CD4-positive, CD25-positive, alpha-beta regulatory T cell (primary cell): ENCODE measurements at regions not wholly inside any gene's neighbourhood (a gene's known extent, or its start where the extent isn't known, plus 50 kb on each side); places are given as distances from the start of the nearest gene placed in this dataset.

ENCODE experiments used
- ATAC-seq, 2 donors: fragments of 150-1000 bp; cut with Tn5 transposase; one replicate each; pipeline ENCODE4 v1.10.0; 2021; ENCODE audit warnings: low read depth in 2 of 2, moderate number of reproducible peaks in 2 of 2, moderate library complexity in 1 of 2
- DNase-seq, 3 donors: peaks; one replicate each; pipeline versions ENCODE4 v3.0.0 to v3.0.0-alpha.2; 2012 to 2022; ENCODE audit warnings: mixed read lengths in 1 of 3
- H3K27ac ChIP-seq: one replicate; pipeline ENCODE4 v1.7.0; 2013; ENCODE audit warnings: mild to moderate bottlenecking, low read length; ENCODE audit not compliant: insufficient read depth, poor library complexity, severe bottlenecking
- H3K27me3 ChIP-seq: one replicate; pipeline ENCODE4 v1.7.0; 2013; ENCODE audit warnings: low read length; ENCODE audit not compliant: control insufficient read depth, insufficient read depth
- H3K36me3 ChIP-seq: one replicate; pipeline ENCODE4 v1.7.0; 2013; ENCODE audit warnings: mild to moderate bottlenecking, low read length, moderate library complexity; ENCODE audit not compliant: control insufficient read depth, insufficient read depth
- H3K4me1 ChIP-seq: 2 replicates; pipeline ENCODE4 v1.7.0; 2013; ENCODE audit warnings: mild to moderate bottlenecking, low read length; ENCODE audit not compliant: insufficient read depth, control insufficient read depth, poor library complexity, severe bottlenecking
- H3K4me3 ChIP-seq: one replicate; pipeline ENCODE4 v1.7.0; 2013; ENCODE audit warnings: low read depth, mild to moderate bottlenecking, low read length, moderate library complexity
- H3K9me3 ChIP-seq, 2 experiments: 1 replicate in 1 of 2; 2 replicates in 1 of 2; pipeline ENCODE4 v1.7.0; 2013; ENCODE audit warnings: low read length in 2 of 2, mild to moderate bottlenecking in 1 of 2, moderate library complexity in 1 of 2; ENCODE audit not compliant: control insufficient read depth in 2 of 2
- H3K27ac Mint-ChIP-seq, 3 donors: one replicate each; pipeline ENCODE4 v1.8.0; 2020 to 2022; ENCODE audit warnings: mild to moderate bottlenecking in 3 of 3, mixed read lengths in 3 of 3, moderate library complexity in 2 of 3
- H3K27me3 Mint-ChIP-seq: one replicate; pipeline ENCODE4 v1.8.0; 2022; ENCODE audit warnings: mild to moderate bottlenecking, mixed read lengths
- H3K36me3 Mint-ChIP-seq: one replicate; pipeline ENCODE4 v1.8.0; 2020; ENCODE audit warnings: mixed read lengths
- H3K4me1 Mint-ChIP-seq, 4 donors: one replicate each; pipeline ENCODE4 v1.8.0; 2020 to 2022; ENCODE audit warnings: mixed read lengths in 4 of 4, mild to moderate bottlenecking in 1 of 4
- H3K4me3 Mint-ChIP-seq, 4 donors: one replicate each; pipeline ENCODE4 v1.8.0; 2020 to 2022; ENCODE audit warnings: mild to moderate bottlenecking in 4 of 4, mixed read lengths in 4 of 4, moderate library complexity in 3 of 4
- H3K9me3 Mint-ChIP-seq, 7 donors: one replicate each; pipeline ENCODE4 v1.8.0; 2020 to 2022; ENCODE audit warnings: mixed read lengths in 7 of 7, mild to moderate bottlenecking in 3 of 7, moderate library complexity in 2 of 7

GRCh38 chr13:44664308-44664707 lies 88.2 kb upstream of the TSC22D1 start:
- peaks cover 4% of the 10 kb centered on the region for H3K27me3 Mint-ChIP-seq
- H3K4me3 ChIP-seq = no peak overlapping the region
- no peak overlapping the region for H3K27ac Mint-ChIP-seq
- H3K4me1 Mint-ChIP-seq = no peaks in the 10 kb centered on the region
- H3K4me3 Mint-ChIP-seq = no peak overlapping the region
- DNase-seq (no peak), ATAC-seq (no peak)
- no peaks in the 10 kb centered on the region for H3K36me3 Mint-ChIP-seq
- peaks cover 0 to 3% (median 0%) of the 10 kb centered on the region in 7 donors for H3K9me3 Mint-ChIP-seq
- no peak overlapping the region for H3K27ac ChIP-seq
- H3K9me3 ChIP-seq = no peaks in the 10 kb centered on the region
- H3K27me3 ChIP-seq = peaks cover 9% of the 10 kb centered on the region
- H3K36me3 ChIP-seq = no peaks in the 10 kb centered on the region
- H3K4me1 ChIP-seq = no peaks in the 10 kb centered on the region

DNA sequence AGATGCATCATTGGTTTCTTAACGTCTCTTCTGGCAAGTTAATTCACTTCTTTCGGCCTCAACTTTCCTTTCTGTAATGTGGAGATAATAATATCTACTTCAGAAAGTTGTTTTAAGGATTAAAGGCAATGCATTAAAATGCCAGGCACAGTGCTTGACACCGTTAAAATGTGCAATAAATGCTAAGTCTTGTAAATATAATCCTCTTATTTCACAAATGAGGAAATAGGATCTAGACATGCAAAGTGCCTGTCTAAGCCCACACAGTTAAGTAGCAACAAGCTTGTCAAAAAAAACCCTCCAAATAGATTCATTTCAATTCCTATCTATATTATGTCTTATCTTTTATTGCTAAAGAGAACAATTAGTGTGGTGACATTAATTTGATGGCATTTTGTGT lies 86.4 kb upstream of the TSC22D1 start:
- Histone ChIP-seq H3K9me3 (no peaks in the 10 kb centered on the region), H3K4me3 (no peak overlapping the region), H3K27me3 (peaks cover 9% of the 10 kb centered on the region), H3K27ac (no peak overlapping the region), H3K4me1 (no peaks in the 10 kb centered on the region), H3K36me3 (no peaks in the 10 kb centered on the region)
- H3K4me3 Mint-ChIP-seq = no peak overlapping the region
- peaks cover 9% of the 10 kb centered on the region for H3K27me3 Mint-ChIP-seq
- peaks cover 0 to 3% (median 0%) of the 10 kb centered on the region in 7 donors for H3K9me3 Mint-ChIP-seq
- H3K27ac Mint-ChIP-seq = no peak overlapping the region
- no peaks in the 10 kb centered on the region for H3K36me3 Mint-ChIP-seq
- no peak for DNase-seq
- H3K4me1 Mint-ChIP-seq = no peaks in the 10 kb centered on the region
- no peak for ATAC-seq

DNA sequence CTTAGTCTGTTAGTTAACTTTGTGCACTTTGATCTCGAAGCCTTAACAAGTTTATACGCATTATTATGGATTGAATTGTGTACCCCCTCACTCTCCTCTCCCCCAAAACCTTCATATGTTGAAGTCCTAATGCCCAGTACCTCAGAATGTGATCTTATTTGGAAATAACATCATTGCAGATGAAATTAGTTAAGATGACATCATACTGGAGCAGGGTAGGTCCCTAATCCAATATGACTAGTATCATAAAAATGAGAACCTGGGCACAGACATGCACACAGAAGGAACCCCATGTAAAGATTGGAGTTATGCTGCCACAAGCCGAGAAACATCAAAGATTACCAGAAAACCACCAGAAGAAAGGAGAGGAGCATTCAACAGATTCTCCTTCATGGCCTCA lies 85.8 kb upstream of the TSC22D1 start:
- H3K4me1 Mint-ChIP-seq = no peaks in the 10 kb centered on the region
- peaks cover 0 to 3% (median 0%) of the 10 kb centered on the region in 7 donors for H3K9me3 Mint-ChIP-seq
- no peak overlapping the region for H3K27ac Mint-ChIP-seq
- no peaks in the 10 kb centered on the region for H3K9me3 ChIP-seq
- no peaks in the 10 kb centered on the region for H3K36me3 ChIP-seq
- DNase-seq (no peak), ATAC-seq (no peak)
- H3K27me3 ChIP-seq = peaks cover 7% of the 10 kb centered on the region
- no peaks in the 10 kb centered on the region for H3K4me1 ChIP-seq
- H3K27me3 Mint-ChIP-seq = peaks cover 9% of the 10 kb centered on the region
- no peak overlapping the region for H3K4me3 ChIP-seq
- no peak overlapping the region for H3K27ac ChIP-seq
- no peak overlapping the region for H3K4me3 Mint-ChIP-seq
- no peaks in the 10 kb centered on the region for H3K36me3 Mint-ChIP-seq

GRCh38 chr13:44660050-44660449 lies 83.9 kb upstream of the TSC22D1 start:
- Mint-ChIP-seq H3K4me1 (no peaks in the 10 kb centered on the region), H3K9me3 (peaks cover 0 to 3% (median 0%) of the 10 kb centered on the region in 7 donors), H3K27ac (no peak overlapping the region), H3K27me3 (peaks cover 5% of the 10 kb centered on the region), H3K4me3 (no peak overlapping the region), H3K36me3 (no peaks in the 10 kb centered on the region)
- Histone ChIP-seq H3K4me3 (no peak overlapping the region), H3K4me1 (no peaks in the 10 kb centered on the region), H3K27ac (no peak overlapping the region), H3K9me3 (no peaks in the 10 kb centered on the region), H3K36me3 (no peaks in the 10 kb centered on the region), H3K27me3 (peaks cover 7% of the 10 kb centered on the region)
- DNase-seq (no peak), ATAC-seq (no peak)

DNA sequence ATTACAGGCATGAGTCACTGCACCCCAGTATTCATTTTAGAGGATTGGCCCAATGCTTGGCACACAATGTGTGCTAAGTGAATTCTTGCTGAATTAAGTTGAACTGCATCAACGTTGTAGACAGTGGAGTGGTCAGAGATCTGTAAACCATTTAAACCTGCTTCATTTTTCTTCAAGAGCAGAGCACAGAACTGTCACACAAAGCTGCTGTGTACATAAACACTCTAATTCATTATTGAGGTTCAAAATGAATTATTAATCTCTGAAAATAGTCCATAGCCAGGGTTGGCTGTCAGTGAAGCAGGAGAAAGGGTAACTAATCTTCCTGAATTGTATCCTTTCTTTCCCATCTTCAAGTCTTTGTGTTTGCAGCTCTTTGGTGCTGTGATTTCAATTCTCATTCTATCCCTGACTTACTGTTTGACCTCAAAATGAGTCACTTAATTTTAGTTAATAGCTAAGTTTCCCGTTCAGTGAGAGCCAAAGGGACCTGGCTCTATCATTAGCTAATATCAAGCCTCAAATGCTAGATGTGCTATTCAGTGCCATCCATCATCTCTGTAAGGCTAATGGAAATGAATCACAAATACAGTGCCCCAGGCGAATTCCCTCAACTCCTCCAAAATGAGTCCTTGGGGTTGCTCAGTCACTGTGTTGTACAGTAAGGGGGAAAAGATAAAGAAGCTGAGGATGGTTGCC lies 77.0 kb upstream of the TSC22D1 start:
- no peaks in the 10 kb centered on the region for H3K36me3 Mint-ChIP-seq
- H3K27ac Mint-ChIP-seq = no peak overlapping the region
- no peaks in the 10 kb centered on the region for H3K36me3 ChIP-seq
- no peaks in the 10 kb centered on the region for H3K4me1 ChIP-seq
- H3K4me3 Mint-ChIP-seq = no peak overlapping the region
- H3K4me3 ChIP-seq = no peak overlapping the region
- ATAC-seq (no peak), DNase-seq (no peak)
- no peaks in the 10 kb centered on the region for H3K27me3 ChIP-seq
- peaks cover 4% of the 10 kb centered on the region for H3K27me3 Mint-ChIP-seq
- no peaks in the 10 kb centered on the region for H3K4me1 Mint-ChIP-seq
- no peak overlapping the region for H3K27ac ChIP-seq
- H3K9me3 Mint-ChIP-seq = peaks cover 0 to 3% (median 0%) of the 10 kb centered on the region in 7 donors
- H3K9me3 ChIP-seq = no peaks in the 10 kb centered on the region

- Histone ChIP-seq H3K4me1 (no peaks in the 10 kb centered on the region), H3K4me3 (no peak overlapping the region), H3K27me3 (no peaks in the 10 kb centered on the region), H3K27ac (no peak overlapping the region), H3K9me3 (no peaks in the 10 kb centered on the region), H3K36me3 (no peaks in the 10 kb centered on the region)
- ATAC-seq (no peak), DNase-seq (no peak)
- Mint-ChIP-seq H3K36me3 (no peaks in the 10 kb centered on the region), H3K27ac (no peak overlapping the region), H3K9me3 (peaks cover 0 to 3% (median 0%) of the 10 kb centered on the region in 7 donors), H3K4me3 (no peak overlapping the region), H3K4me1 (no peaks in the 10 kb centered on the region), H3K27me3 (peaks cover 4% of the 10 kb centered on the region)
Measured at GRCh38 chr13:44652168-44652567, 76.0 kb upstream of the TSC22D1 start.

- H3K27me3 Mint-ChIP-seq = peaks cover 4% of the 10 kb centered on the region
- Histone ChIP-seq H3K9me3 (no peaks in the 10 kb centered on the region), H3K4me3 (no peak overlapping the region), H3K27me3 (no peaks in the 10 kb centered on the region), H3K4me1 (no peaks in the 10 kb centered on the region), H3K36me3 (no peaks in the 10 kb centered on the region), H3K27ac (no peak overlapping the region)
- DNase-seq = no peak
- no peak for ATAC-seq
- peaks cover 0 to 3% (median 0%) of the 10 kb centered on the region in 7 donors for H3K9me3 Mint-ChIP-seq
- no peaks in the 10 kb centered on the region for H3K4me1 Mint-ChIP-seq
- no peaks in the 10 kb centered on the region for H3K36me3 Mint-ChIP-seq
- no peak overlapping the region for H3K27ac Mint-ChIP-seq
- no peak overlapping the region for H3K4me3 Mint-ChIP-seq
Measured at GRCh38 chr13:44651724-44652123, 75.6 kb upstream of the TSC22D1 start.

DNA sequence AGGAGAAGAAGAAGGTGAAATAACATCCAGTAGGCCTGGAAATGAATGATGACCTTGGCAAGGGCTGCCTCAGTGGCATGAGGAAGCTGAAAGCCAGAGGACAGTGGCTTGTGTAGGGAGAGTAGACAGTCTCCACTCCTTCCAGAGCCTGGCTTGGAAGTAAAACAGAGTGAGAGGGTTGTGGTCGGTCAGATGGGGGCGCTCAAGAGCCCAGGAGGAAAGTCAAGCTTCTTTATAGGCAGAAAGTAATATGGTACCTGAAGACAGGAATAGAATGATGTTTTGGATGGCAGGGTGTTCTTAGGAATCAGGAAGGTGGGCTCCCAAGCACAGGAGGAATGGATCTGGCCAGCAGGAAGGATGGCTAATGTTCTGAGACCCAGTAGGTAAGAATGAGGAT lies 75.1 kb upstream of the TSC22D1 start:
- Mint-ChIP-seq H3K36me3 (no peaks in the 10 kb centered on the region), H3K4me3 (no peak overlapping the region), H3K4me1 (no peaks in the 10 kb centered on the region), H3K9me3 (peaks cover 0 to 3% (median 0%) of the 10 kb centered on the region in 7 donors), H3K27me3 (peaks cover 4% of the 10 kb centered on the region), H3K27ac (no peak overlapping the region)
- DNase-seq (no peak), ATAC-seq (no peak)
- Histone ChIP-seq H3K27ac (no peak overlapping the region), H3K4me3 (no peak overlapping the region), H3K9me3 (no peaks in the 10 kb centered on the region), H3K4me1 (no peaks in the 10 kb centered on the region), H3K27me3 (no peaks in the 10 kb centered on the region), H3K36me3 (no peaks in the 10 kb centered on the region)
